GM18502 (cell line): ENCODE measurements at regions not wholly inside any gene's neighbourhood (a gene's known extent, or its start where the extent isn't known, plus 50 kb on each side); places are given as distances from the start of the nearest gene placed in this dataset.

Source experiments
- ATAC-seq: cut with Tn5 transposase; IDR thresholded peaks from one replicate; pipeline ENCODE4 v1.9.1; 2021; ENCODE audit warnings: mild to moderate bottlenecking; ENCODE audit not compliant: unreplicated experiment, poor library complexity

DNA sequence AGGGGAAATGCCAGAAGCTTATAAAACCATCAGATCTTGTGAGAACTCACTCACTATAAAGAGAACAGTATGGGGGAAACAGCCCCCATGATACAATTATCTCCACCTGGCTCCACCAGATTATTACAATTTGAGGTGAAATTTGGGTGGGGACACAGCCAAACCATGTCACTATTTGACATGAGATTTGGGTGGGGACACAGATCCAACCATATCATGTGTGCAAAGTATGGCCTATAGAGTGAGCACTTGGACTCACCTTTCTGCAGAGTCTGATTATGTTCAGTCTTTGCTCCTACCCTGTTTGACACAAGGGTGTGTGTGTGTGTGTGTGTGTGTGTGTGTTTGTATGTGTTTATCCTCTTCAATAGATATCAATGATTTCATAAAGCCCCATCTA is 287.5 kb downstream of the ZNF536 start:
- ATAC-seq, result no peak

DNA sequence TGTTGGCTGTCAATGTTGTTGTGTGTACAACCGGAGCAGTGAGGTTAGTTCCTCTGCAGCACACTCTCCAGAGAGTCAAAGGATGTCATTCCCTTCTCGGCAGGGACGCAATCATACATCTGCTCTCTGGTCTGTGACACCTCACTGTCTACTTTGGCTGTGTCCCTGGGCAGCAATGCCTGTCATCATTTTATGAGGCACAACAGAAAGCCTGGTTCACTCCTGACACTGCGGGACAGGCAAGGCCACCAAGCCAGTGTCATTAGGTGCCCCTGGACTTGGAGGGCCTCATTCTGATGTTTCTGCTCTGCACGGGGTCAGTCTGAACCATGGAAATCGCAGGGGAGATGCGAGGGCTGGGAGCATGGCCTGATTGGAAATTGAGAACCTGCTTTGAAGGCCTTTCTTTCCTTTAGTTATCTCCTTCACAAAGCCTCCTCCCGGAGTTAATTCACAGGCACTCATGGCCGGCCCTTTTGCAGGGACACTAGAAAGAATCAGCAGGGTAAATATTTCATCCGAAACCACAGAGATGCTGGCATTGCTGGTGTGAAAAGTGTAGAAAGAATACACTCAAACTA is 284.4 kb downstream of the ZNF536 start:
- no peak for ATAC-seq

DNA sequence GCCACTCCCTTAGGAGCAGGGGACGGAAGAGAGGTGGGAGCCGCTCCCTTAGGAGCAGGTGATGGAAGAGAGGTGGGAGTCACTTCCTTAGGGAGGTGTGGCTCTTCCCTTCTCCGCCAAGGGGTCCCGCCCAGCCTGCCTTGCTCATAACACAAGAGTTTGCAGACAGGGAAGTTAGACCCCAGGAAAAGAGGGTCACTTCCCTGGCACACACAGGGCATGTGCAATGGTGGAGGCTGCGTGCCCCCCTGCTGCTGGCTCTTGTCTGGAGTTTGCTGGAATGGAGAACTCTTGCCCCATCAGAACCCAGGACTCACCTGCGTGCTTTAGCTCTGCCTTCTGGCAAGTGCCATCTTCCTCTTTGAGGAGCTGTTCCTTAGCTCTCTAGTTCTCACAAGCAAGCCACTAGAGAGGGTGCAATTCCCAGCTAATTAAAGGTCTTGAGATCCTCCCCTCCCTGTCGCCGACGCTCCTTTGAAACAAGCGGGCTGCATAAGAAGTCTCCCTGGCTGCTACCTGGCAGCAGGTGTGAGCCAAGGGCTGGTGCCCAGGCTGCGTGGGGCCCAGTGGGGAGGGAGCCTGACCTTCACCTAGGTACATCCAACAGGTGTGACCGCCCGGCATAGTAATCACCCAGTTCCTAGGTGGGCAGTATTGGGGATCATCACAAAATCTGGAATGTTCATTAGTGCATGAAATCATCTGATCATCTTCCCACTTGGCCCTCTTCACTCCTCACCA is 281.6 kb downstream of the ZNF536 start:
- no peak for ATAC-seq

DNA sequence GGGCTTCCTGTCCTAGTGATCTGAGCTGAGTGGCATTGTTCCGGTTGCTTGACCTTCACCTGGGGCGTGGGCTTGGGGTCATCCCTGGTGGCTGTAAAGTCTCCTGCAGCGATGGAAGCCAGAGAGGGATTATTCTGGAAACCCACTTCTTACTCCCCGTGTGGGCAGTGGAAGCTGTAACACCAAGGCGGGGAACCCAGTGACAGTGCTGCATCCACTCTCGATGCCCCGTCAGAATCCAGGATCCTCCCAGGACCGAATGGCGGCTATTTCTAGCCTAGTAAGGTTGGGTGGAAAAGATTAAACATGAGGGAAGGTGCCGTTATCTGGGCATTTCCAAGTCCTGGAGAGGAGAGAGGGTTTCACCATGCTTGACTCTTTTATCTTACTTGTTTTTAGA is 280.6 kb downstream of the ZNF536 start:
- ATAC-seq, result no peak

DNA sequence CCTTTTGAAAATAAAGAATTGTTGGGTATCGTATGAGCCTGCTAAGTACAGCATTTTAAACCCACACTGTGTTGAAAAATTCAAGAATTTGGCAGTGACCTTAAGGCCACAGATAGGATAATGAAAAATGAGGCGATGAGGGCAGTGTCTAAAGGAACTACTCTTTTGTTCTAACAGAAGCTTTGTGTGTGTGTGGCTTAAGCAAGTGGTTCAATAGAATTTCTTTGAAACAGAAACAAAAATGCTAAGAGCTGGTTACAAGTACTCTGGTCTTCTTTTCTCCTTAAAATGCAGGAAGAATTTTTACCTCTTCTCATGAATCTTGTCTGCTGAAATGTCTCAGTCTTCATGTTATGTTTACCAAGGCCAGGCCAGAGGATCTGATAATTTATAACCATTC is 279.5 kb downstream of the ZNF536 start:
- ATAC-seq, result no peak

DNA sequence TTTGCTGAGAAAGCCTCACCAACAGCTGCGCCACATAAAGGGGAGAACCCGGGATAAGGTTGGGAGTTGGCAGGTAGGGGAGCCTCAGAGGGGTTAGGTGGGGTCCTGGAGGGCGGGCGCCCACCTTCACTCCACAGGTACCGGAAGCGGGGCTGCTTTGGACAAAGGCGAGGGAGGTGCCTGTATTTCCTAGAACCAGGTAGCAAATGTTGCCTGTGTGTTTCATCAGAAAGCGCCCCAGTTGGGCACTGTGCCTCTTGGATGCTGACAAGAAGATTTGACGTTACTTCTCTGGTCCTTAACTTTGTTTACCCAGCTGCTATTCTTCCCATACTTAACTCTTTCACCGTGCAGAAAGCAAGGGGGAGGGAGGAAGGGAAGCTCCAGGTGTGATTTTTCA is 278.9 kb downstream of the ZNF536 start:
- ATAC-seq, result no peak

DNA sequence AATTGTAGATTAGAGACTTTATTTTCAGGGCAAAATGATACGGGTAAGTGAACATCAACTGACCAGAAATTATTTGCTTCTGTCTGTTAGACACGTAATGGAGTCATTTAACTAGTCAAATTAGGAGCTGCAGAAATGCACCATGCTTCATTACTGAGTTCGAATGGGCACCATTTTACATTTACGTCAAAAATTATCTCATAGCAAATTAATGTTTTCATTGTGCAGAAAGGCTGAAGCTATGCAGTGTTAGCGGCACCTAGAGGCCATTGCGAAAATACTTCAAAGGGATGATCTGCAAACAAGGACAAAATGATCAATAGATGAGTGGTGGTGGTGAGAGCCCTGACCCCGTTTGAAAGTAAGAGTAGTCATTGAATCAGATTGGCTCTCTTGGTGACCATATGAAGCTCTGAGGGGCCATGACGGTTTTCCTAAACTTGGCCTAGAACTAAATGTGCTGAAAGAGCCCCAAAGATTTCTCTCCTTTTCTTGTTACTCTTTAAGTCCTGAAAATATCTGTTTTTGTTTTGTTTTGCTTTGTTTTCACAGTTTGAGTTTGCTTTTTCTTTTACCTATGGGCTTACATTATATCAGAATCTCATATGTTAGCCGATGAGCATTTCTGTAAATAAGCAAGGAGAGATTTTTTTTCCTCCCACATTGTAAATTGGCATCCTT is 277.9 kb downstream of the ZNF536 start:
- ATAC-seq, result no peak

DNA sequence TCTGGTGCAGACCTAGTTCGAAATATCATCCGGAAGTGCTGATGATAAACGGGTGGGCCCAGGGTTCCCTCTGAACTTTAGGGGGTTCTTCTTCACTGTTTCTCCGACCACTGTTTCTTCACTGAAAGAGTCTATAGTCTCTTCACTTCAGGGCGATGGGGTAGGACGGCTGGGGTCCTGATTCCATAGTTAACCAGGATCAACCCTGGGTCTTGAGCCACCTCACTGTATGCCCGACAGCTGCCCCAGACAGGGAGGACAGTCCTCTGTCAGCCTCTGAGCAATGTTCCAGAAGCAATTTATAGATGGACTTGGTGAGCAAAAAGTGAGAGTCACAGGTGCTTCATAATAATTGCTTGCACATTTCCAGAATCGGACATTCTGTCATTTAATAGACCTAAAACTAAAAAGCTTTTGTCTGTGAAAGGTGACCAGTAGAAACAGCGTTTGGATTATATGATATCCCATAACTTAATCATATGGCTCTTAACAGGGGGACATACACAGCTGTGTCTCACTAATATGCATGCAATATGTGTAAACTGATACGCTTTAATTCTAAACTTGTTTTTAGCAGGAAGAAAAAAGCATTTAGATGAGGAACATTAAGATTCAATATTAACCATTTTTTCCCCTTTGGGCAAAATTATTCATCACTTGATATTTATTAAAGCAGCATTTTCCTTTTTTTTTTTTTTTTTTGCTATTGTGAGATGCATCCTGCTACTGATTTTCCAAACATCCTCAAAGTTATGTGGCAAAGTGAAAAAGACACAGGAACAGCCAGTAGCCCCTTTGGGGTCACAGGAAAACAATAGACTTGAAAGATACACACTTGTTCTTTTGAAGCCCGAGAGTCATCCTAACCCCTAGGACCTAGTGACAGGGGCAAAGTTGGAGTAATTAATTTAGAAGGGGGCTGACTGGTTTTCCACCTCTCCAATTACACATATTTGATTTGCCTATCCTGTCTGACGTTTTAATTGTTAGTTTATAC is 277.0 kb downstream of the ZNF536 start:
- ATAC-seq, result no peak

DNA sequence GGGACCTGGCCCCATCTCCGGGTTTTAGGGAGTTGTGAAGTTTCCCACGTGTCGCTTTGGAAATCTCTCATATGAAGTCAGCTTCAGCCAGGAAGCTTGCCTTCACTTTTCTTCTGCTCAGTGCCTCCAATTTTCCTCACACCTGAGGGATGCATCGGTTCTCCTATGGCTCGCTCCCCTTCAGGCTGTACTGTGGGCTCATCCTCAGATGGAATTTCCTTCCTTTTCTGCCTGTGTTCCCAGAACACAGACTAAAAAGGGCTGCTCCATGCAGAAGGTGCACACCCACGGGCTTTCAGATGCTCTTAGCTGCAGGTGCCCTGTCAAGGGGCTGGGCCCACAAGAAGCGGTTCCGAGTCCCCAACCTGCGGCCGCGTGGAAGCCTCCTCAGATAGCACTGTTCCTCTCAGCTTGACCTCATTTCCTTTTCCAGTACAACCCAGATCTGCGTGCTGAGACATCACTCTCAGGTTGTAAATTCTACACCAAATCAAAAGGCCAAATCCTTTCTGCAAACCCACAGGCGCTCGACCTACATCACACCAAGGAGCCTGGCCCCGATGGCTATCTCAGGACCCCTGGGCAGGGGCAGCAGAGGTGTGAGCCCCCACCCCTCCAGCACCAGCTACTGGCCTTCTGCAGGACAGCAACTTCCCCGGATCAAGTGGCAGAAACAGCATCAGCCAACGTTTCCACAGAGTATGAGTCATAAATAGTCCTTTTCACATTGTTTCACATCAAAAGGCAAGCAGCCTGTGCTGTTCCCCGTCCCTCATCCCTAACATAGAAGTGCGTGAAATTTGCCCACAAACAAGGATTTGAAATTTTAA is 275.9 kb downstream of the ZNF536 start:
- no peak for ATAC-seq

DNA sequence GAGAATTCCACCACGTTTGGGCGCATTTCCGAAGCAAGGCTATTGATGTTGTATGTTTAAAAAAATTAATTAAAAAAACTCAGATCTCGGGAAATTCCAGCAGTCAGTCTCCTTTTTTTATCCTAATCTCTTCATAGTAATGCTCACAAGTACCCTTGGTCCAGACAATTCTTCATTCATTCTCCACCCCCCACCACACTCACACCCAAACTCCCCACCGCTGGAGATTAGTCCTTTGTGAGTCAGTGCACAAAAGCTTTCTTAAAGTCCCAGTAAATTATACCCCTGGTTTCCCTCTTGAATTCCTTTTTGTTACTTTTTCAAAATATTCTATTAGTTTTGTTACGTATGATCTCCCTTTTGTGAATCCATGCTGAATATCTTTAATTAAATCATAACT is 274.6 kb downstream of the ZNF536 start:
- no peak for ATAC-seq

DNA sequence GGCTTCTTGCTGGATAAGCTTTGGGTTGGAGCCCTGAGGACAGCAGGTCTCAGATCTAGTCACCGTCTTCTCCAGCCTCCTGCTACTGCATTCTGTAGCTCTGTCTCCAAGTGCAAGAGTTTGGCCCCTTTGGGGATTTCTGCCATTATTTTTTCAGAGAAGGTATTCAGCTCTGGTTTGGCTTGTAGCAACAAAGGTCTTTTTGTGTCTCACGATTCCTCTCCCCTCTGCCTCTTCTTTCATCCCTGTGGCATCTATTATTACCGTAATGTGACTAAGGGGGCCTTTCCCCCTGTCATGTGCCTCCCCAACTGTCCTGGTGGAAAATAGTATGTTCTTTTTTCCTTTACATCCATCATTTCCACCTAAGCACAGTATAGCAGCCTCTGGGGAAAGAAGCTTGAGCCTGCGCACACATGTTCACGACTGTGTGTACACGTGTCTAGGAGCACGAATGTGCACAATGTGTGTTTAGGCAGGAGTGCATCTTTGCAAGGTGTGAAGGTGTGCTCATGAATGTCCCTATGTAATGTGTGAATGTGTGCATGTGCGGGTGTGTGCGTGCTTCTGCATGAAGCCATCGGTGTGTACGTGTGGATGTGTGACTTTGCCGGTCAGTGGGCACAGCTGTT is 273.9 kb downstream of the ZNF536 start:
- ATAC-seq, result no peak

DNA sequence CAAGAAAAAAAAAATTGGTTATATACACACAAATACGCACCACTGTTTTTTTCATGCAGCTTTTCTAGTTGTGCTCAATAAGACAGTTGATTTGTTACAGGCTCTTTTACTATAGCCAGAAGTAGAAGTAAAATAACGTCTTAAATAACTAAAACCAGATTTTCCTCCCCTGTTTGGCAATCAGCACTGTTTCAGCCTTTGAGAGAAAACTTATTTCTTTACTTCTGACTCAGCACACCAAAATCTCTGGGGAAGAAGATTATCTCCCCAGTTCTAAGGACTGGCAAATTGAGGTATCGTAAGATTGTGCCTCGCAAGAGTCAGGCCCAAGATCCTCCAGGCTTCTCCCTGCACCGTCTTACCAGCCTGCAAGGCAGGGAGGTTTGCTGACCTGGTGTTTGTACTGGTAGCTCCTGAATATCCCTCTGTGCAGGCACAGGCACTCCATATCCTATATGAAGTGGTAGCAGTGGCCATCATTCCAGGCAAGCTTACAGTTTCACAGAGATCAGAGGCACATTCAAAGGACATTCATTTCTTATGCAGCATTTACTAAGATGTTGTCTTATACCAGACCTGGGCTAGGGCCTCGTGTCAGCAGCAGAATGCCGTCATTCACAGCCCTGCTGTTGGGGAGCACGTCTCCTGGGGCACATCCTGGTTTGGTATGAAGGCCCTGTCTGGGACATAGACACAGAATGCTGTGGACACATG is 268.2 kb downstream of the ZNF536 start:
- ATAC-seq, result no peak

DNA sequence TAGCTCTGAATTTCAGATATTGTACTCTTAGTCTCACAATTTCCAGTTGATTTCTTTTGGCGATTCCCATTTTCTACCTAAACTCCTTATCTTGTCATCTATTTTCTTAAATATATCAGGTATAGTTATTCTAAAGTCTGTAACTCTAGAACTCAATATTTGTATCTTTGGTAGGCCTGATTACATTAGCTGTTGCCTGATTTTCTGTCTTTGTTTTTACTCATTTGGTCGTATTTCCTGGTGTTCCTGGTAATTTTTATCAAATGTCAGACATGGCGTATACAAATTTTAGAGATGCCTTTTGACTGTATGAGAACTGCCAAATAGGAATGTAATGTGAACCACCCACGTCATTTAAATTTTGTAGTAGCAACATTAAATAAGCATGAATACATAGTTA is 266.7 kb downstream of the ZNF536 start:
- no peak for ATAC-seq

DNA sequence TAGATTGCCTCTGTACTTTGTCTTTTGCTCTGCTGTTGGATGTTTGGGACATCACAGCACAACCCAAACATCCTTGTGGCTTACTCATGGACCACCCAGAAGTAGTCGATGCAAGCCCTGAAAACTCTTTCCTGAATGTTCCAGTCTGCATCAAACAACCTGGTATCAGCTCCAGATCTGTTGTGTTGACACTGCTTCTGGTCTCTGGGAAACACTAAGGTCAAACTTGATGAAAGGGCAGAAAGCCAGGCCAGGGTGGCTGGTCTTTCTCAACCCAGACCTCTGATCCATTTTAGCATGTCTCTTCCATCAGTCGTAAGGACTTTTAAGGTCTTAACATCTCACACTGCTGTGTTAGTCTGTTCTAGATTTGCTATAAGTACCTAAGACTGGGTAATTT is 265.7 kb downstream of the ZNF536 start:
- no peak for ATAC-seq

DNA sequence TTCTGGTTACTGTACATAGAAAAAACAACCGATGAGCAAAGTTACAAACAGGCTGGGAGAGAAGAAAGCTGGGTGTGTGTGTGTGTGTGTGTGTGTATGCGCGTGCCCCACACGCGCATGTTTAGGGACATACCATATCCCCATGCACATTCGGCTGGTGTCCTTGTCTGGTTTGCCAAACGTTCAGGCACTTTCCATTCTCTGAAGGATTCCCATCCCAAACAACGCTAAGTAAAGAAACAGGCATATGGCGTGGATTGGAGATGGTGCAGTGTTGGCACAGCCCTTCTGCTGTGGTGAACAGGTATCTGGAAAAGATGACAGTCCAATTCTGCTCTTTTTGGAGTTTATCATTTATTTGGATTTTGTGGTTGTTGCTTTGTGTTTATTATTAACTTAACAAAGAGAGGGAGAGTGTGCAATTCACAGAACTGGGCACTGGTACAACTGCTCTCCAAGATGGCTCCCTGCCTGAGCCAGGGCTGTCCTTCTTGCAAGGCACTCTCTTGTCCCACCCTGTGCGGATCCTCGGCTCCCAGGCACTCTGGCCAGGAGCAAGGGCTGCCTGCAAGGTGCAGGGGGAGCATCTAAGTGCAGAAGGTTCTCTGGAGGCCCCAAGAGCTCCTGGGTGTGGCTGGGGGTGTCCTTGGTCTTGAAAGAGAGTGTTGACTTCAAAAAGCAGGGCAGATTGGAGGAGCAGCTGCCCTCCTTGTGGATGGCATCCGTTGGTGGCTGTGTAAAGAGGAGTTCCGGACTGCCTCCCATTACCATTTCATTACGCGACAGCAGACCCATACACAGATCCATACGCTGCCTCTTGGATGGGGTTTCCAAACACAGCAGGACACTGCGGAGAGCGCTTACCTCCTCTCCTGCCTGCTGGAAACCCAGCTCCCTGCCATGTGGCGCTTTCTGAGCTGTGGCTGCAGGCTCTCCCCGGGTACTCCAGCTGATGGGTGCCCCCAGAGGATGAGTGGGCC is 263.1 kb downstream of the ZNF536 start:
- ATAC-seq, result no peak

DNA sequence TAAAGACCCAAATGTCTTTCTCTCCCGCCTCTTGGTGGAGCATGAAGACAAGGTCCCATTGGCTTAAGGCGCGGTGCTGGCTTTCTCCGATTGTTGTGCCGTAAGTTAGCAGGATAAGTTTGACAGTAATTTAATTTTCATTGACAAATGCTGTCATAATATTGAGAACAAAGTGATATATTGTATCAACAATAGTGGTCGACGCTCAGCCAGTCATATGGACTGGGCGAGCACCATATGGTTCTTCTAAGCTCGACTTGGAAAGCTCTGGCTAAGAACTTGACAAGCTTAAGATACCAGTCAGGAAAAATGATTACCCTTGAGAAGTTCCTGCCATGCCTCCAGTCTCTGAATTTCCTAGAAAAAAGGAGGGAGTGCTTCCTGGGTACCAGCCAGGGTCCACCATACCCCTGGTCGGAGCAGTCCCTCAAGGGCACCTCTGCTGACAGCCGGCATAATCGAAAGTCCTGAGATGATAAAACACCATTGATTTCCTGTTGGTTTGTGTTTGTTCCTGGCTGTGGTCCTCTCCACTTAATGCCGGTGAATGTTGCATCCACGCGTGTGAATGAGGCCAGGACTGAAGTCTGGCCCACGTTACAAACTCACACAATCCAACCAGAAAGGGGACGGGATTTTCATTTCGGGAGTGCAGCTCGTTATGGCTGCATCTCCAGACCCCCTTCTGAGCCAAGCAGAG is 262.1 kb downstream of the ZNF536 start:
- ATAC-seq, result no peak

DNA sequence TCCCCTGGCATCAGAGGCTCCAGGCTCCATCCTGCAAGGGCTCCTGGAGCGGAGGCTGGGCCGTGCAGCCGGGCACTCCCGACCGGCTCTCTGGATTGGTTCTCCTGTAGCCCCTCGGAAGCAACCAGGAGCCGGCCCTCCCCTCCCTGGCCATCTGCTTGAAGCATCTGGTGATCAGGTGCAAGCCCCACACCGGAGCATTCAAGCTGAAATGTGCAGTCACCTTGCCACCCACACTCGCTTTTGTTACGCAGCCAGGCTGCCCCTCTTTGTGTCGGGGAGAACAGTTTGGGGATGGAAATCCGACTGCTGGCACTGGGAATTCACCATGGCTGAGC is 258.8 kb downstream of the ZNF536 start:
- no peak for ATAC-seq
